HG02884 (cell line): ENCODE measurements at regions not wholly inside any gene's neighbourhood (a gene's known extent, or its start where the extent isn't known, plus 50 kb on each side); places are given as distances from the start of the nearest gene placed in this dataset.

Source experiments
- ATAC-seq: cut with Tn5 transposase; IDR thresholded peaks from one replicate; pipeline ENCODE4 v1.9.1; 2021; ENCODE audit warnings: mild to moderate bottlenecking, moderate library complexity; ENCODE audit not compliant: unreplicated experiment

GRCh38 chr10:125460326-125460725 lies 222.6 kb downstream of the TEX36 start:
- no peak for ATAC-seq

- ATAC-seq, result no peak
Measured at GRCh38 chr10:125457406-125457805, 225.6 kb downstream of the TEX36 start.

DNA sequence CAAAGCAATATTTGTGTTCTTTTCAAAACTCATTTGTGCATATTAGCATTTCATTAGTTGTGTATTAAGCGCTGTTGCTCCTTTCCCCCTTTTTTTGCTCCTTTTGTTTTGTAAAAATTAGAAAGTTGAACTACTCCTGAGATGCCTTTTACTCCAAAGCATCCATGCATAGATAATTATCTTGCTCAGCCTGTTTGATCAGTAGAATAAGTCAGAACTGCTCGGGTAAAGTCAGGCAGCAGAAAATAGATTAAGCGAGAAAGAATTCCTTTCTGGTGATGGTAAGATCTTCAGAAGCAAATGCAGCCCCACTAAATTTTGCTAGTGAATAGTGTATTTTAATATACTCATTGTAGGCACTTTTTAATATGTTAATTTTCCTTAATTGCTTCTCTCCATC lies 227.1 kb downstream of the TEX36 start:
- no peak for ATAC-seq

DNA sequence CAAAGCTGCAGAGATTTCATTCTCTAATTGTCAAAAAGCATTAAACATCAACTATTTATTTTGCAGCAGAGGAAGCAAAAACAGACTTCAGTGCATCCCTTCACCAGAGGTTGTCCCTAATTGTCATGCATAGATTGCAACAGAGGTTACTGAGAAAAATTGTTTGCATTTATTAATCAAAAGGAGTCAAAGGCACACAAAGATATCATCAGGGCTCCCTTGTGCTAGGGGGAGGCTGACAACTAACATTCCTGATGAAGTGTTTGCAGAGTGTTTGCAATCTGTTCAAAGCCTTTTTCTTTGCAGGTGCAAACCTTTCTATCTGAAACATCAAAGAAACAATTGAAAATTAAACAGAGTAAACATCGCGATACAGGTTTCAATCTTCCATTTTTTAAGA lies 227.5 kb downstream of the TEX36 start:
- no peak for ATAC-seq

DNA sequence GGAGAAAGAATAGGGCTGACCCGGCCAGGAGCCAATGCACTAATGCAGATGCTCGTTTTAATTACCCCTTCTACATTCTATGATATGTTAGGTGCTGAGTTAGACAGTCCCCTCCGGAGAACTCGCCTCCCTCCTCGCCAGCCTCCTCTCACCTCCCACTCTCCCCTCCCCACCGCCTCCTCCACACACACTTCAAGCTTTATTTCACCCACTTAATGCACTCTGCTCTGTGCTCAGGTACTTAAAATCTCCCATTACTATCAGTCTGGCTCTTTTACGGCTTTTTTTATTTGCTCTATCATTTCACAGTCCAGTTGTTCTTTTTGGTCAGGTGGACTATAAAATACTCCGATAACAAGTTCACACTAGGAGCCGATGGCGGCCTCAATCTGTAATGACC lies 231.6 kb downstream of the TEX36 start:
- ATAC-seq, result no peak

DNA sequence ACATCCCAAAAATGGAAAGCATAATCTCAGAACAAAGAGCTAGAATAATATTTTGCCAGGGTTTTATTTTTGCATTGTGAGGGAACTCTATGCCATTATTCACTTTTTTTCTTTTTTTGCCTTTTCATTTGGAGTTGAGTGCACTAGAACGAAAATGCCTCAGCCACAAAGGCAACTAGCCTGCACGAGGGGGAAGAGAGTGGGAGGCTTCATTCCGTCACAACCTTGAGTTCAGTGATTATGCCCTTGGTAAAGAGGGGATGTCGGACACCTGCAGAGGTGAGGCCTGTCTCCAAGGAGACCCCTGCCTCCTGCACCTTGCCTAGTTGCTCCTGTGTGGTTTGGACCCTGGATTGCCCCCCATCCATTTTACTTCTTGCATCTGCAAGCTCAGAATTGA lies 232.7 kb downstream of the TEX36 start:
- no peak for ATAC-seq

DNA sequence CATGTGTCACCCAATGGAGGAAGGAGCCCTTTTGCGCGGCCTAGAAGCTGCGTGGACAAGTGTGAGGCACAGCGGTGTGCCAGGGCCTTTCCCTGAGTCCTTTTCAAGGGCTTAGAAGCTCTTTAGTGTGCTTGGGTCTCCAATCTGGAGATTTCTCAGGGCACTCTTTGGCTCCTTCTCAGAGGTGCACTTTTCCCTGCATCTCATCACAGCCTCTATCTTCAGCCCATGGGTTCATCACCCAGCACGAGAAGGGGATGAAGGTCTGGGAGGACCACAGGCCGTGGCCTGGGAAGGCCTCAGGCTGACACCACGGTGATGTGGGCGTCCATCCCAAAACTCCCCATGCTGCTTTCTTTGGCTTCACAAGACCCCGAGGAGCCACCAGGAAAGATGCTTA lies 233.4 kb downstream of the TEX36 start:
- ATAC-seq, result no peak

DNA sequence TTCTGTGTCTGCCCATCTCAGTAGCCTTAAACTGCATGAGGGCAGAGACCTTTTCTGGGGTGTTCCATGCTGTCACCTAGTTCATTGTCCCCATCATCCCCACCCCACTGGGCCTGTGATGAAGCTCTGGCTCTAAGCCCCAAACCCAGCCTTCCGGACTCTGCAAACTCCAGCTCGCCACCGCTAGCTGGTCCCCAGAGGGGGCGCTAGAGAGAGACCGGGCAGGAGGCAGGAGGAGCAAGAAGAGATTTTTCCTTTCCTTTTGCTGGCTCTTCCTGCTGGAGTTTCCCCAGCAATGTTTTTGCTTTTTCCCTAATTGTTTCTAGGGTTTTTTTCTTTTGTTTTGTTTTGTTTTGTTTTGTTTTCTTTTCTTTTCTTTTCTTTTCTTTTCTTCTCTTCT lies 234.4 kb downstream of the TEX36 start:
- no peak for ATAC-seq

DNA sequence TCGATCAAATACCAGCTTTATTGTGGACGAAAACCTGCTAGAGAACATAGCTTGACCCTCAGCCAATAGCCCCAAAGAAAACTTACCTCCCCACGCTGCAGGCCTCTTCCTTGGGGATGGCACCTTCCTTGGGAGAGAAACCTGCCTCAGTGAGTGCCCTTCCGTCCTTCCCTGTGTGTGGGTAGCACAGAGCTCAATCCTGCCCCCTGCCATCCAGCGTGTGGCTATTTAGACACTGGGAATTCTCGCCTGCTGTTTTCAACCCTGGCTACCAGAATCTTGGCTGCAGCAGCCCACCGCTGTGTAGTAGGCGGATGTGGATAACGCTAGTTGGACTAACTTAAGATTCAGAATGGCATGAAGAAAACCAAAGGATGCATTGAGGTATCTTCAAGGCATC lies 238.2 kb downstream of the TEX36 start:
- no peak for ATAC-seq

DNA sequence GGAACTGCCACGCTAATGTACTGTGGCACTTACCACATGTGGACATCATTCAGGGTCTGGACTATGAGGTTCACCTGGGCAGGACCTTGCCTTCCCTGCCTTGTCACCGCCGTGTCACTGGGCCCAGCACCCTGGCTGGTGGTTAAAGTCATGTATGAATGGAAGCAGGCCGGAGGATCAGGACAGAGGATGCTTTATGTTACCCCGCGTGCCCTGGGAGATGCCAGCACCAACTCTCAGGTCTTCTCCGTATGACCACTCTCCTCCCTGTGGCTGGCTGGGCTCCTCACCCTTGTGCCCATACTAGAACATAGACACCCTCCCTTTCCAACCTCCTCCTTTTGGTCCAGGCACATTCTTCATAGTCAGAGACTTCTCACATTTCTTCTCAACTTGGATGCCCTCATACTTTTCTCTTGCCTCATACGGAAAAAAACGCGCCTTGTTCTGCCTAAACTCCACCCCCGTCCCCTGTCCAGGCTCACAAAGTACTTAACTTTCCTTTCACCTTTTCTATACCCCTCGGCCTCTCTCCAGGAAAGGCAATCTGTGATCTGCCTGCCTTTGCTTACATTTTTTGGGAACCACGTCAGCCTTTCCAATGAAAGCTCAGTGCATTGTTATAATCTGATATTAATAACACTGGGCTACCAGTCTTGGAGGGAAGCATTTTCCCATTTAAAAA lies 240.0 kb downstream of the TEX36 start:
- ATAC-seq, result no peak

GRCh38 chr10:125441151-125441550 lies 241.8 kb downstream of the TEX36 start:
- no peak for ATAC-seq

- ATAC-seq, result no peak
Measured at GRCh38 chr10:125431149-125431548, 251.8 kb downstream of the TEX36 start.

GRCh38 chr10:125428054-125428453 lies 254.9 kb downstream of the TEX36 start:
- ATAC-seq, result no peak

GRCh38 chr10:125424191-125424847 lies 258.6 kb downstream of the TEX36 start:
- ATAC-seq, result no peak

DNA sequence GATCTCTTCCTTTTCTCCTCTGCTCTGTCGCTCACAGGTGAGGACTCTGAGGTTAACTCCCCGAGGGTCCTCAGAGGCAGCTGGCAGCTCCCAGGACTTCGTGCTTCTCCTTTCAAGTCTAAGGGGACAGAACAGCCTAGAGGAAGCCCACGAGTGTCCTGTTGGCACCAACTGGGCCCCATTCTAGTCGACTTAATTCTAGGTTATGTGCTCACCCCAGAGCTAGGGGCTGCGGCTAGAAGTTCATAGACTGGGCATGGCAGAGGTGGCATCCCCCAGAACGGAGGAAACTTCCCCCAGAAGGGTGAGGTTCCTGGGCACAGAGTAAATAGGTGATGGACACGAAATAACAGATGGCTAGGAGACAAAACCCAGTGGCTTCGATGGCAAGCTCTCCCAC lies 259.4 kb downstream of the TEX36 start:
- no peak for ATAC-seq

DNA sequence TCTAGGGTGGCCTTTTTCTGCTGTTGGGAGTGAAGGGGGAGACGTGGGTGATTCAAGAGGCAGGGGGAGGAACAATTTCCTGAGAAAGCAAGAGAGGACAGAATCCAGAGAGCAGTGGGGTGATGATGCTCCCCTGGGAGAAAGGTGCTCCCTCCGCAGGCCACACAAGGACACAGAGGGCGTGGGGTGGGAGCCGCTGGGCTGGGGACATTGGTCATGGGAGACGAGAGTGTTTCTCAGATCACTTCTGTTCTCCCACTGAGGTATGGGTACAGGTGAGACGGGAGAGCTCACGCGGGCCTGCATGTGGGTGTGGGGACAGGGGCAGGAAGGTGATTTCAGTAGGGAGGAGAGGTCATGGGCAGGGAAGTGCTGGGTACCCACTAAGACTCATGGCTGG lies 259.5 kb upstream of the CTBP2 start:
- no peak for ATAC-seq

DNA sequence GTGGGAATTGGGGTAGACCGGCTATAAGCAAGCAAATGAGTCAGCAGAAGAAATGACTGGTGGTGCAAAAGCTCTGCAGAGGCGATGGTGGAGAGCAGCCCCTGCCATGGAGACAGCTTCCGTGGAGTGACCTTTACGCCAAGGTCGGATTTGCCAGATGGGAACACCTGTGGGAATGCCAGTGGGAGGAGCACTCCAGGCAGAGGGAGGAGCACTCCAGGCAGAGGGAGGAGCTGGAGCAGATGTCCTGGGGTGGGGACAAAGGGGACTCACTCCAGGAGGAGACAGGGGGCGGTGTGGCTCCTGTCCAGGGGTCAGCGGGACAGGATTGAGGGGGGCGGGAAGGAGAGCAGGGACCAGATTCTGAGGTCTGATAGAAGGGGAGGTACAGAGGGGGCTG lies 258.8 kb upstream of the CTBP2 start:
- no peak for ATAC-seq

DNA sequence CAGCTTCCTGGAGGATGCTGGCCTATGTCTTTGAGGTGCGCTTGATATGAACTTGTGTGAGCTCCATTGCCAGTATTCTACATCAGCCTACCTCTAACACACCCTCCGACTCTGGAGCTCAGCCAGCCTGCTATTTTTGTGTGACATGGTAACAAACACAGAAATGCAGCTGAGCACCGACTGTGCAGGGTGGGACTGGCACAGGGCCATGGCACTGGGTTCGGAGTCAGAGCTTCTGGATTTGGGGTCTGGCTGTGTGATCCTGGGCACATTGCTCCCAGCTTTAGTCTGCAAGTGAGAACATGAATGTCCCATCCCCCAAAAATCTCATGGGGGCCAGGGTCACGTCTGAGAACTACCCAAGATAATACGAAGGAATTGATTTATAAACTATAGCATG lies 257.2 kb upstream of the CTBP2 start:
- no peak for ATAC-seq

GRCh38 chr10:125415964-125416363 lies 255.6 kb upstream of the CTBP2 start:
- no peak for ATAC-seq

GRCh38 chr10:125415006-125415633 lies 254.8 kb upstream of the CTBP2 start:
- no peak for ATAC-seq

DNA sequence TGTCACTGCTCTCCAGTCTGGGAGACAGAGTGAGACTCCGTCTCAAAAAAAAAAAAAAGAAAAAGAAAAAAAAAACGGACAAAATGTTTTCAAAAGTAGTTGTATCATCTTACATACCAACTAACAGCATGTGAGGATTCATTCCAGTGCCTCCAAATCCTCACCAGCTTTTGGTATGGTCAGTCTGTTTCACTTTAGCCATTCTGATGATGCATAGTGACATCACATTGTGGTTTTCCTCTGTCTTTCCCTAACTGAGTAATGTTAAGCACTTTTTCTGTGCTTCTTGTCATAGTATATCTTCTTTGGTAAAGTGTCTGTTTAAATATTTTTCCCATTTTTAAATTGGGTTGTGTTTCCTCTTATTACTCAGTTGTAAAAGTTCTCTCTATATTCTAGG lies 251.4 kb upstream of the CTBP2 start:
- ATAC-seq, result no peak

DNA sequence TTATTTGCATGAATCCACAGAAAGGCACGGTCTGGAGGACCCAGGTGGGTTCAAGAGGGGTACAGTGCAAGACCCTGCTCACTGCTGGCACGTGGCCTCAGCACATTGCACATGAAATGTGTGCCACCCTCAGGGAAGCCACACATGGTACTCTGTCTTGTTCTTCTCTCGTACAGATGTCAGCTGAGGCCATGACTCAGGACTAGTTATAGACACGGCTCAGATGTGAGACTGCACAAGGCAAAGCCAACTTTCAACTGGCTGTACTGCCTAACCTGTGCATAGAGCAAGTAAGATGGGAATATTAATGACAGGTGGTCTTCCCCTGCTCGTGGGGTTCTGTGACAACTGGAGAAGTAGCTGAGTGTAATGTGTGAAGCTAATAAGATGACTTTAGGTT lies 249.4 kb upstream of the CTBP2 start:
- ATAC-seq, result no peak
